HepG2 (cell line): ENCODE measurements at regions not wholly inside any gene's neighbourhood (a gene's known extent, or its start where the extent isn't known, plus 50 kb on each side); places are given as distances from the start of the nearest gene placed in this dataset.
A peak's percentile ranks its signal among the peaks of the same experiment; 100 is the strongest.

Experiments
- ATAC-seq: fragments of 200-7000 bp; cut with Tn5 transposase; 3 replicates; pipeline ENCODE4 v1.9.1; 2020; ENCODE audit warnings: mild to moderate bottlenecking, moderate library complexity
- BruUV-seq: library from RNA; stranded (reverse); fragments of 400-500 nt; replicated peaks from 2 replicates; lab custom pipeline; 2021; lab: Mats Ljungman, UMichigan
- CTCF ChIA-PET: fragments of 300-600 bp; formaldehyde crosslinking; extraction: SDS; loops from one replicate; lab custom pipeline; 2021; ENCODE audit warnings: low total read pairs, inconsistent platforms, low intra/inter-chr PET ratio; lab: Yijun Ruan, JAX
- POLR2A ChIA-PET: fragments of 350-600 bp; sonication (Branson Sonifier 250); formaldehyde crosslinking; loops from one replicate; lab custom pipeline; 2020; ENCODE audit warnings: antibody characterized with exemption, inconsistent platforms; lab: Yijun Ruan, JAX
- DNase-seq: peaks from one replicate; pipeline ENCODE4 v3.0.0-alpha.2; 2015; ENCODE audit warnings: low spot score
- FAIRE-seq: peaks from 3 replicates; lab custom pipeline; 2011; peaks lifted over from hg19 to GRCh38; lab: Jason Lieb, UNC
- H2AFZ ChIP-seq: one replicate; pipeline ENCODE4 v1.6.1; 2011; ENCODE audit warnings: low read length, inconsistent platforms
- H3K27ac ChIP-seq: fragments of 300-600 bp; 3 replicates; pipeline ENCODE4 v1.8.0; 2011; ENCODE audit warnings: mixed run types, mild to moderate bottlenecking, mixed read lengths, low read length, inconsistent platforms; ENCODE audit not compliant: insufficient read depth; ENCODE audit errors: extremely low read length
- H3K27me3 ChIP-seq, 2 experiments: fragments of 200-600 bp in 1 of 2; 2 replicates in 1 of 2; 3 replicates in 1 of 2; pipeline versions ENCODE4 v1.6.0 to v1.8.0; 2011; ENCODE audit warnings: low read length in 2 of 2, mild to moderate bottlenecking in 2 of 2, moderate library complexity in 2 of 2, inconsistent platforms in 1 of 2; ENCODE audit not compliant: insufficient read depth in 2 of 2, control insufficient read depth in 1 of 2
- H3K36me3 ChIP-seq, 2 experiments: fragments of 200-600 bp in 1 of 2; replicated peaks in 1 of 2; 2 replicates in 1 of 2; 3 replicates in 1 of 2; pipeline versions ENCODE4 v1.5.1 to v1.8.0; 2011; ENCODE audit warnings: low read length in 2 of 2, inconsistent platforms in 1 of 2; ENCODE audit not compliant: insufficient read depth in 2 of 2, control insufficient read depth in 1 of 2
- H3K4me1 ChIP-seq: 2 replicates; pipeline ENCODE4 v1.5.1; 2012; ENCODE audit warnings: low read length, inconsistent platforms; ENCODE audit not compliant: insufficient read depth
- H3K4me2 ChIP-seq: 2 replicates; pipeline ENCODE4 v1.6.0; 2011; ENCODE audit warnings: low read depth, low read length, inconsistent platforms
- H3K4me3 ChIP-seq, 3 experiments: fragments of 200-600 bp in 1 of 3; sonication (generic), shearing (Covaris generic) in 1 of 3; replicated peaks in 1 of 3; 2 replicates each; pipeline ENCODE4 v1.5.1; 2011 to 2016; ENCODE audit warnings: low read length in 3 of 3, inconsistent platforms in 2 of 3, low read depth in 2 of 3, mild to moderate bottlenecking in 2 of 3, control low read depth in 1 of 3, mixed read lengths in 1 of 3; ENCODE audit not compliant: insufficient read depth in 1 of 3
- H3K79me2 ChIP-seq: one replicate; pipeline ENCODE4 v1.6.1; 2011; ENCODE audit warnings: low read length, inconsistent platforms; ENCODE audit not compliant: insufficient read depth
- H3K9ac ChIP-seq: 2 replicates; pipeline ENCODE4 v1.6.0; 2011; ENCODE audit warnings: mild to moderate bottlenecking, low read depth, low read length, inconsistent platforms; ENCODE audit not compliant: insufficient read depth
- H3K9me3 ChIP-seq: 2 replicates; pipeline ENCODE4 v1.5.1; 2012; ENCODE audit warnings: mild to moderate bottlenecking, low read length
- H4K20me1 ChIP-seq: 2 replicates; pipeline ENCODE4 v1.6.0; 2011; ENCODE audit warnings: inconsistent platforms, mild to moderate bottlenecking, low read length, moderate library complexity; ENCODE audit not compliant: insufficient read depth
- GLI4 ChIP-seq: sonication (generic); formaldehyde crosslinking; IDR thresholded peaks from 2 replicates; pipeline ENCODE4 v1.5.1; 2020; ENCODE audit warnings: missing genetic modification reagents, mild to moderate bottlenecking, moderate library complexity, borderline replicate concordance
- HDAC2 ChIP-seq: sonication (generic); formaldehyde crosslinking; IDR thresholded peaks from 2 replicates; pipeline ENCODE4 v1.4.0; 2020; ENCODE audit warnings: missing genetic modification reagents
- MTF2 ChIP-seq: sonication (generic); formaldehyde crosslinking; IDR thresholded peaks from 2 replicates; pipeline ENCODE4 v1.5.0; 2020; ENCODE audit warnings: missing genetic modification reagents, borderline replicate concordance
- NCOA2 ChIP-seq: sonication (generic); formaldehyde crosslinking; IDR thresholded peaks from 2 replicates; pipeline ENCODE4 v1.8.0; 2022; ENCODE audit warnings: inconsistent platforms
- RXRA ChIP-seq: sonication (generic); formaldehyde crosslinking; IDR thresholded peaks from 2 replicates; pipeline ENCODE4 v1.5.1; 2020; ENCODE audit warnings: missing genetic modification reagents
- ZFX ChIP-seq: sonication (generic); formaldehyde crosslinking; IDR thresholded peaks from 2 replicates; pipeline ENCODE4 v1.4.0; 2020; ENCODE audit warnings: mild to moderate bottlenecking, low read depth, missing genetic modification reagents, moderate library complexity
- ZNF230 ChIP-seq: sonication (generic); formaldehyde crosslinking; IDR thresholded peaks from 2 replicates; pipeline ENCODE4 v1.4.0; 2020; ENCODE audit warnings: mild to moderate bottlenecking, missing genetic modification reagents
- ZNF274 ChIP-seq: sonication (generic); formaldehyde crosslinking; IDR thresholded peaks from 2 replicates; pipeline ENCODE4 v1.5.1; 2020; ENCODE audit warnings: mild to moderate bottlenecking, missing genetic modification reagents
- ZNF33B ChIP-seq: sonication (generic); formaldehyde crosslinking; IDR thresholded peaks from 2 replicates; pipeline ENCODE4 v1.5.1; 2020; ENCODE audit warnings: mild to moderate bottlenecking, missing genetic modification reagents
- ZNF432 ChIP-seq: sonication (generic); formaldehyde crosslinking; IDR thresholded peaks from 2 replicates; pipeline ENCODE4 v1.5.0; 2020; ENCODE audit warnings: missing genetic modification reagents, mild to moderate bottlenecking, borderline replicate concordance
- ZNF598 ChIP-seq: sonication (generic); formaldehyde crosslinking; IDR thresholded peaks from 2 replicates; pipeline ENCODE4 v1.5.1; 2020; ENCODE audit warnings: mild to moderate bottlenecking, missing genetic modification reagents, borderline replicate concordance
- ZNF629 ChIP-seq: sonication (generic); formaldehyde crosslinking; conservative IDR thresholded peaks from 2 replicates; pipeline ENCODE4 v1.5.0; 2020; ENCODE audit warnings: missing genetic modification reagents
- ZNF777 ChIP-seq: sonication (generic); formaldehyde crosslinking; IDR thresholded peaks from 2 replicates; pipeline ENCODE4 v1.4.0; 2020; ENCODE audit warnings: missing genetic modification reagents
- WGBS: methylation state at CpG from one replicate; pipeline ENCODE4 v1.1.6; 2017; ENCODE audit warnings: low lambda C conversion rate; 5-methylcytosine and 5-hydroxymethylcytosine counted together
- in situ Hi-C: cut with HindIII; loops from 2 replicates; pipeline ENCODE4 v1.10.0; 2017; ENCODE audit warnings: low pct_unique_long_range_greater_than_20kb; ENCODE audit not compliant: extremely low pct_ligation_motif_present
- intact Hi-C: fragments of 100-400 bp; cut with micrococcal nuclease; formaldehyde crosslinking; loops from one replicate; pipeline ENCODE4 v1.10.0; 2022; ENCODE audit not compliant: unreplicated experiment
- TF ChIP-seq, protein P1 (sequence below): sonication (generic); formaldehyde crosslinking; IDR thresholded peaks from 2 replicates; pipeline ENCODE4 v1.5.1; 2020; ENCODE audit warnings: mild to moderate bottlenecking, missing genetic modification reagents, moderate library complexity

- Histone ChIP-seq H3K9me3 (no peaks in the 10 kb centered on the region), H3K9ac (no peak overlapping the region), H3K4me3 (no peak overlapping the region), H2AFZ (no peak overlapping the region), H3K27ac (no peak overlapping the region), H3K4me1 (peaks cover 95% of the 10 kb centered on the region), H4K20me1 (no peaks in the 10 kb centered on the region), H3K27me3 (no peaks in the 10 kb centered on the region), H3K36me3 (no peaks in the 10 kb centered on the region), H3K79me2 (no peaks in the 10 kb centered on the region), H3K4me2 (no peak overlapping the region)
- intact Hi-C loops (no loop called here), in situ Hi-C loops (no loop called here)
- ChIA-PET CTCF (no interaction called here), POLR2A (interaction anchor here (0.7 kb wide), 1 partner anchor 23 kb away, joined by 4 read pairs; no protein-coding TSS in a partner anchor)
- no TSS peak for BruUV-seq
- no peak for FAIRE-seq
- no peak for ATAC-seq
- TF ChIP-seq ZNF598 (CRISPR knock-in tag) (0 out of 2 replicates have a peak, but pooled peaks have one; percentile 55), GLI4 (CRISPR knock-in tag) (0 out of 2 replicates have a peak, but pooled peaks have one; percentile 35), RXRA (0 out of 2 replicates have a peak, but pooled peaks have one; percentile 18), ZNF33B (CRISPR knock-in tag) (0 out of 2 replicates have a peak, but pooled peaks have one; percentile 31), HDAC2 (CRISPR knock-in tag) (no peak), ZNF777 (CRISPR knock-in tag) (no peak), NCOA2 (CRISPR knock-in tag) (no peak), ZNF432 (CRISPR knock-in tag) (no peak), ZFX (CRISPR knock-in tag) (peak; percentile 19; the same call in 1 of the 2 replicates), ZNF230 (CRISPR knock-in tag) (0 out of 2 replicates have a peak, but pooled peaks have one; percentile 26), ZNF274 (CRISPR knock-in tag) (0 out of 2 replicates have a peak, but pooled peaks have one; percentile 52), ZNF629 (CRISPR knock-in tag) (peak; percentile 57; the same call in 1 of the 2 replicates), MTF2 (CRISPR knock-in tag) (no peak)
- TF ChIP-seq, protein P1, sequence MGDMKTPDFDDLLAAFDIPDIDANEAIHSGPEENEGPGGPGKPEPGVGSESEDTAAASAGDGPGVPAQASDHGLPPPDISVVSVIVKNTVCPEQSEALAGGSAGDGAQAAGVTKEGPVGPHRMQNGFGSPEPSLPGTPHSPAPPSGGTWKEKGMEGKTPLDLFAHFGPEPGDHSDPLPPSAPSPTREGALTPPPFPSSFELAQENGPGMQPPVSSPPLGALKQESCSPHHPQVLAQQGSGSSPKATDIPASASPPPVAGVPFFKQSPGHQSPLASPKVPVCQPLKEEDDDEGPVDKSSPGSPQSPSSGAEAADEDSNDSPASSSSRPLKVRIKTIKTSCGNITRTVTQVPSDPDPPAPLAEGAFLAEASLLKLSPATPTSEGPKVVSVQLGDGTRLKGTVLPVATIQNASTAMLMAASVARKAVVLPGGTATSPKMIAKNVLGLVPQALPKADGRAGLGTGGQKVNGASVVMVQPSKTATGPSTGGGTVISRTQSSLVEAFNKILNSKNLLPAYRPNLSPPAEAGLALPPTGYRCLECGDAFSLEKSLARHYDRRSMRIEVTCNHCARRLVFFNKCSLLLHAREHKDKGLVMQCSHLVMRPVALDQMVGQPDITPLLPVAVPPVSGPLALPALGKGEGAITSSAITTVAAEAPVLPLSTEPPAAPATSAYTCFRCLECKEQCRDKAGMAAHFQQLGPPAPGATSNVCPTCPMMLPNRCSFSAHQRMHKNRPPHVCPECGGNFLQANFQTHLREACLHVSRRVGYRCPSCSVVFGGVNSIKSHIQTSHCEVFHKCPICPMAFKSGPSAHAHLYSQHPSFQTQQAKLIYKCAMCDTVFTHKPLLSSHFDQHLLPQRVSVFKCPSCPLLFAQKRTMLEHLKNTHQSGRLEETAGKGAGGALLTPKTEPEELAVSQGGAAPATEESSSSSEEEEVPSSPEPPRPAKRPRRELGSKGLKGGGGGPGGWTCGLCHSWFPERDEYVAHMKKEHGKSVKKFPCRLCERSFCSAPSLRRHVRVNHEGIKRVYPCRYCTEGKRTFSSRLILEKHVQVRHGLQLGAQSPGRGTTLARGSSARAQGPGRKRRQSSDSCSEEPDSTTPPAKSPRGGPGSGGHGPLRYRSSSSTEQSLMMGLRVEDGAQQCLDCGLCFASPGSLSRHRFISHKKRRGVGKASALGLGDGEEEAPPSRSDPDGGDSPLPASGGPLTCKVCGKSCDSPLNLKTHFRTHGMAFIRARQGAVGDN (CRISPR knock-in tag) = peak; percentile 11; the same call in 1 of the 2 replicates
- 94% methylated on average over 6 of the region's 6 CpGs for WGBS
- DNase-seq = no peak
Measured at GRCh38 chr20:50393242-50393641, 116.9 kb upstream of the PTPN1 start.
